Stimulated activated CD4-positive, alpha-beta T cell treated with anti-CD3 and anti-CD28 coated beads, Interleukin-1b, Interleukin-23, amount 100 ng/mL, for 48 hours (primary cell): ENCODE measurements at regions not wholly inside any gene's neighbourhood (a gene's known extent, or its start where the extent isn't known, plus 50 kb on each side); places are given as distances from the start of the nearest gene placed in this dataset.

Experiments
- DNase-seq: peaks from one replicate; pipeline ENCODE4 v3.0.0-alpha.2; 2020

- DNase-seq: no peak
These were observed 850.5 kb upstream of the GJE1 start for GRCh38 chr6:141282263-141282662.

GRCh38 chr6:141269684-141270083 is 863.0 kb upstream of the GJE1 start:
- no peak for DNase-seq

- DNase-seq: no peak
These were observed 865.3 kb upstream of the GJE1 start for GRCh38 chr6:141267420-141267819.

GRCh38 chr6:141265756-141266623 is 866.7 kb upstream of the GJE1 start:
- no peak for DNase-seq

- no peak for DNase-seq
These were observed 868.6 kb upstream of the GJE1 start for GRCh38 chr6:141264101-141264500.

- no peak for DNase-seq
These were observed 871.1 kb upstream of the GJE1 start for GRCh38 chr6:141261672-141262060.

- DNase-seq: no peak
These were observed 871.6 kb upstream of the GJE1 start for GRCh38 chr6:141261016-141261671.

- DNase-seq: no peak
These were observed 872.1 kb upstream of the GJE1 start for GRCh38 chr6:141260627-141261015.

- no peak for DNase-seq
These were observed 872.9 kb upstream of the GJE1 start for GRCh38 chr6:141259807-141260206.

- no peak for DNase-seq
These were observed 873.6 kb upstream of the GJE1 start for GRCh38 chr6:141259091-141259490.

- DNase-seq: no peak
These were observed 874.2 kb upstream of the GJE1 start for GRCh38 chr6:141258516-141258915.

- no peak for DNase-seq
These were observed 878.4 kb upstream of the GJE1 start for GRCh38 chr6:141254336-141254735.

- no peak for DNase-seq
These were observed 879.7 kb upstream of the GJE1 start for GRCh38 chr6:141252828-141253608.

GRCh38 chr6:141251286-141251685 is 881.4 kb upstream of the GJE1 start:
- no peak for DNase-seq

- no peak for DNase-seq
These were observed 884.5 kb upstream of the GJE1 start for GRCh38 chr6:141248021-141248799.

- DNase-seq: no peak
These were observed 888.4 kb upstream of the GJE1 start for GRCh38 chr6:141244366-141244765.

- DNase-seq: no peak
These were observed 889.8 kb upstream of the GJE1 start for GRCh38 chr6:141242957-141243356.

GRCh38 chr6:141229296-141229695 is 903.4 kb upstream of the GJE1 start:
- no peak for DNase-seq

- DNase-seq: no peak
These were observed 914.1 kb upstream of the GJE1 start for GRCh38 chr6:141218583-141218982.

- DNase-seq: no peak
These were observed 916.0 kb upstream of the GJE1 start for GRCh38 chr6:141216726-141217125.

GRCh38 chr6:141212296-141212695 is 920.4 kb upstream of the GJE1 start:
- no peak for DNase-seq

GRCh38 chr6:141211845-141212244 is 920.9 kb upstream of the GJE1 start:
- DNase-seq: no peak

- DNase-seq: no peak
These were observed 921.8 kb upstream of the GJE1 start for GRCh38 chr6:141210901-141211300.
